ENCODE measurements at regions not wholly inside any gene's neighbourhood (a gene's known extent, or its start where the extent isn't known, plus 50 kb on each side); places are given as distances from the start of the nearest gene placed in this dataset.

GRCh38 chr18:46387441-46388131, 269.4 kb downstream of the LOXHD1 start:
- DNase-seq = no peak

- DNase-seq = no peak
These were observed 268.7 kb downstream of the LOXHD1 start for GRCh38 chr18:46388286-46388685.

- no peak for DNase-seq
These were observed 264.4 kb downstream of the LOXHD1 start for GRCh38 chr18:46392576-46392975.

GRCh38 chr18:46393230-46393629, 263.8 kb downstream of the LOXHD1 start:
- no peak for DNase-seq

- no peak for DNase-seq
These were observed 263.1 kb downstream of the LOXHD1 start for GRCh38 chr18:46393961-46394360.

GRCh38 chr18:46395795-46396194, 261.2 kb downstream of the LOXHD1 start:
- DNase-seq = no peak

GRCh38 chr18:46397174-46397573, 259.8 kb downstream of the LOXHD1 start:
- no peak for DNase-seq

GRCh38 chr18:46398005-46398404, 259.0 kb downstream of the LOXHD1 start:
- no peak for DNase-seq

GRCh38 chr18:46398625-46399024, 258.4 kb downstream of the LOXHD1 start:
- no peak for DNase-seq

- no peak for DNase-seq
These were observed 257.7 kb downstream of the LOXHD1 start for GRCh38 chr18:46399303-46399702.

- no peak for DNase-seq
These were observed 256.6 kb downstream of the LOXHD1 start for GRCh38 chr18:46400449-46400848.

GRCh38 chr18:46401486-46402070, 255.4 kb downstream of the LOXHD1 start:
- DNase-seq = no peak

GRCh38 chr18:46402396-46402795, 254.6 kb downstream of the LOXHD1 start:
- peak; percentile 79 for DNase-seq

GRCh38 chr18:46402945-46403344, 254.1 kb downstream of the LOXHD1 start:
- DNase-seq = no peak

GRCh38 chr18:46405832-46406538, 251.0 kb downstream of the LOXHD1 start:
- DNase-seq = no peak

GRCh38 chr18:46406539-46406932, 250.5 kb downstream of the LOXHD1 start:
- no peak for DNase-seq

GRCh38 chr18:46407486-46408166, 249.4 kb downstream of the LOXHD1 start:
- DNase-seq = peak; percentile 59

GRCh38 chr18:46408334-46408987, 248.6 kb downstream of the LOXHD1 start:
- DNase-seq = peak; percentile 42

- no peak for DNase-seq
These were observed 245.7 kb downstream of the LOXHD1 start for GRCh38 chr18:46411191-46411828.

- peak; percentile 49 for DNase-seq
These were observed 244.9 kb downstream of the LOXHD1 start for GRCh38 chr18:46411867-46412690.

- peak; percentile 16 for DNase-seq
These were observed 244.1 kb downstream of the LOXHD1 start for GRCh38 chr18:46412916-46413315.

Data from fibroblast of skin of back (primary cell).